Skeletal muscle tissue (tissue), 3 donors: ENCODE measurements at regions not wholly inside any gene's neighbourhood (a gene's known extent, or its start where the extent isn't known, plus 50 kb on each side); places are given as distances from the start of the nearest gene placed in this dataset.

Experiments
- H3K27ac ChIP-seq: one replicate; pipeline ENCODE4 v1.7.0; 2013; ENCODE audit warnings: mild to moderate bottlenecking, low read depth, low read length, inconsistent platforms
- H3K27me3 ChIP-seq, 3 donors: one replicate each; pipeline ENCODE4 v1.7.0; 2013; ENCODE audit warnings: low read length in 3 of 3; ENCODE audit not compliant: control insufficient read depth in 3 of 3, insufficient read depth in 3 of 3
- H3K36me3 ChIP-seq, 3 donors: one replicate each; pipeline ENCODE4 v1.7.0; 2013; ENCODE audit warnings: low read length in 3 of 3; ENCODE audit not compliant: control insufficient read depth in 3 of 3, insufficient read depth in 3 of 3
- H3K4me1 ChIP-seq, 3 donors: one replicate each; pipeline ENCODE4 v1.7.0; 2013; ENCODE audit warnings: low read length in 3 of 3, mild to moderate bottlenecking in 3 of 3; ENCODE audit not compliant: control insufficient read depth in 3 of 3, insufficient read depth in 3 of 3
- H3K4me3 ChIP-seq, 3 donors: one replicate each; pipeline ENCODE4 v1.7.0; 2013; ENCODE audit warnings: low read length in 3 of 3
- H3K9ac ChIP-seq, 3 donors: one replicate each; pipeline ENCODE4 v1.7.0; 2013; ENCODE audit warnings: low read length in 3 of 3, mild to moderate bottlenecking in 3 of 3, moderate library complexity in 2 of 3, low read depth in 1 of 3
- H3K9me3 ChIP-seq, 3 donors: one replicate each; pipeline ENCODE4 v1.7.0; 2013; ENCODE audit warnings: low read length in 3 of 3; ENCODE audit not compliant: control insufficient read depth in 3 of 3
- donor health status: Osteomylitis.

- H3K4me1 ChIP-seq = peaks cover 13 to 29% (median 16%) of the 10 kb centered on the region in 3 donors
- H3K9ac ChIP-seq = no peak overlapping the region
- no peaks in the 10 kb centered on the region for H3K9me3 ChIP-seq
- no peak overlapping the region for H3K27ac ChIP-seq
- no peak overlapping the region for H3K4me3 ChIP-seq
- peaks cover 0 to 6% (median under 1%) of the 10 kb centered on the region in 3 donors for H3K27me3 ChIP-seq
- H3K36me3 ChIP-seq = no peaks in the 10 kb centered on the region
Measured at GRCh38 chr2:176494949-176495353, 225.7 kb downstream of the MTX2 start.

GRCh38 chr2:176495826-176496225 is 226.6 kb downstream of the MTX2 start:
- H3K9me3 ChIP-seq = no peaks in the 10 kb centered on the region

GRCh38 chr2:176496761-176497160 is 227.5 kb downstream of the MTX2 start:
- no peak overlapping the region for H3K27ac ChIP-seq
- no peaks in the 10 kb centered on the region for H3K27me3 ChIP-seq

More at GRCh38 chr2:176495826-176496225, 226.6 kb downstream of the MTX2 start:
- H3K27ac ChIP-seq = no peak overlapping the region
- peaks cover 0 to 6% (median 0%) of the 10 kb centered on the region in 3 donors for H3K27me3 ChIP-seq
- H3K4me1 ChIP-seq = peaks cover 7 to 25% (median 8%) of the 10 kb centered on the region in 3 donors
- no peak overlapping the region for H3K9ac ChIP-seq
- H3K36me3 ChIP-seq = no peaks in the 10 kb centered on the region
- no peak overlapping the region for H3K4me3 ChIP-seq

GRCh38 chr2:176500901-176501300 is 231.7 kb downstream of the MTX2 start:
- no peaks in the 10 kb centered on the region for H3K9me3 ChIP-seq
- H3K36me3 ChIP-seq = no peaks in the 10 kb centered on the region
- H3K4me3 ChIP-seq = no peak overlapping the region
- peaks cover 0 to 7% (median under 1%) of the 10 kb centered on the region in 3 donors for H3K4me1 ChIP-seq
- no peaks in the 10 kb centered on the region for H3K27me3 ChIP-seq
- H3K27ac ChIP-seq = no peak overlapping the region
- no peak overlapping the region for H3K9ac ChIP-seq

More at GRCh38 chr2:176496761-176497160, 227.5 kb downstream of the MTX2 start:
- Histone ChIP-seq H3K9ac (no peak overlapping the region), H3K36me3 (no peaks in the 10 kb centered on the region), H3K9me3 (no peaks in the 10 kb centered on the region), H3K4me3 (no peak overlapping the region), H3K4me1 (peaks cover 0 to 23% (median 8%) of the 10 kb centered on the region in 3 donors)

GRCh38 chr2:176501617-176502016 is 232.4 kb downstream of the MTX2 start:
- Histone ChIP-seq H3K9ac (no peak overlapping the region), H3K27me3 (no peaks in the 10 kb centered on the region), H3K4me1 (peaks cover 0 to 3% (median 0%) of the 10 kb centered on the region in 3 donors), H3K9me3 (no peaks in the 10 kb centered on the region), H3K36me3 (no peaks in the 10 kb centered on the region), H3K4me3 (no peak overlapping the region), H3K27ac (no peak overlapping the region)

- no peak overlapping the region for H3K4me3 ChIP-seq
- H3K27me3 ChIP-seq = no peaks in the 10 kb centered on the region
- H3K9me3 ChIP-seq = no peaks in the 10 kb centered on the region
- H3K9ac ChIP-seq = no peak overlapping the region
- H3K36me3 ChIP-seq = no peaks in the 10 kb centered on the region
- no peak overlapping the region for H3K27ac ChIP-seq
- H3K4me1 ChIP-seq = peaks cover 0 to 3% (median 0%) of the 10 kb centered on the region in 3 donors
Measured at GRCh38 chr2:176502619-176503018, 233.4 kb downstream of the MTX2 start.

- Histone ChIP-seq H3K9ac (no peak overlapping the region), H3K4me3 (no peak overlapping the region), H3K27me3 (no peaks in the 10 kb centered on the region), H3K27ac (no peak overlapping the region), H3K36me3 (no peaks in the 10 kb centered on the region), H3K4me1 (peaks cover 0 to 3% (median 0%) of the 10 kb centered on the region in 3 donors), H3K9me3 (no peaks in the 10 kb centered on the region)
Measured at GRCh38 chr2:176503776-176504175, 234.5 kb downstream of the MTX2 start.

- Histone ChIP-seq H3K27ac (no peak overlapping the region), H3K9me3 (no peaks in the 10 kb centered on the region), H3K9ac (no peak overlapping the region), H3K4me3 (no peak overlapping the region), H3K4me1 (peaks cover 0 to 3% (median 0%) of the 10 kb centered on the region in 3 donors), H3K36me3 (no peaks in the 10 kb centered on the region), H3K27me3 (no peaks in the 10 kb centered on the region)
Measured at GRCh38 chr2:176504440-176504839, 235.2 kb downstream of the MTX2 start.

GRCh38 chr2:176507786-176508185 is 238.5 kb downstream of the MTX2 start:
- Histone ChIP-seq H3K27ac (no peak overlapping the region), H3K36me3 (no peaks in the 10 kb centered on the region), H3K9me3 (no peaks in the 10 kb centered on the region), H3K4me1 (no peaks in the 10 kb centered on the region), H3K4me3 (no peak overlapping the region), H3K9ac (no peak overlapping the region), H3K27me3 (no peaks in the 10 kb centered on the region)

- no peaks in the 10 kb centered on the region for H3K36me3 ChIP-seq
- no peak overlapping the region for H3K9ac ChIP-seq
- no peak overlapping the region for H3K4me3 ChIP-seq
- no peaks in the 10 kb centered on the region for H3K27me3 ChIP-seq
- no peaks in the 10 kb centered on the region for H3K4me1 ChIP-seq
- no peak overlapping the region for H3K27ac ChIP-seq
- H3K9me3 ChIP-seq = no peaks in the 10 kb centered on the region
Measured at GRCh38 chr2:176508374-176508773, 239.1 kb downstream of the MTX2 start.
